NCI-H510A treated with DMSO at 0.1 percent for 48 hours (cell line): ENCODE measurements at regions not wholly inside any gene's neighbourhood (a gene's known extent, or its start where the extent isn't known, plus 50 kb on each side); places are given as distances from the start of the nearest gene placed in this dataset.
"Not testable (repeated sequence)": the region's sequence is repeated elsewhere in the genome, so short reads cannot be mapped to it uniquely, and the experiment has no call there.

ENCODE experiments used
- DNase-seq: peaks from one replicate; lab custom pipeline; 2025; lab: John Stamatoyannopoulos, UW

- DNase-seq, result no peak
Observed at GRCh38 chr4:126592088-126592487, 1040.7 kb upstream of the INTU start.

GRCh38 chr4:126593626-126594025 lies 1039.1 kb upstream of the INTU start:
- DNase-seq, result no peak

DNA sequence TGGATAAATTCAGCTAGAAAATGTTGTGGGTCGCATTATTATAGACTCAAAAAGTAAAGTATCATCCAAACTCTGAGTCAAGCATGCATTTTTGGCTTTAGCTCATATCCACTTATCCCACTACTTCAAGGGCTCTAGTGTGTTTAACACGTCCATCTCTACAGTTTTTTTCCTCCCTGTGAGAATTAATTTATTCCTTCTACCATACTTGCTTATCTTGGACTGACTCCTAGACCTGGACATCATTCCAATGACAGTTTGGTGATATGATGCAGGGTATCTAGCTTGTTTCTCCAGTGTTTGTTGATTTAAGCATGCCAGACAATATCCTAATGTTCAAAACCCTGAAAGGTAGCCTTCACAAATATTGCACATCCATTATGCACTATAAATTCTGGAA lies 1037.1 kb upstream of the INTU start:
- no peak for DNase-seq

- no peak for DNase-seq
Observed at GRCh38 chr4:126599746-126600145, 1033.0 kb upstream of the INTU start.

GRCh38 chr4:126603210-126603609 lies 1029.5 kb upstream of the INTU start:
- DNase-seq, result no peak

DNA sequence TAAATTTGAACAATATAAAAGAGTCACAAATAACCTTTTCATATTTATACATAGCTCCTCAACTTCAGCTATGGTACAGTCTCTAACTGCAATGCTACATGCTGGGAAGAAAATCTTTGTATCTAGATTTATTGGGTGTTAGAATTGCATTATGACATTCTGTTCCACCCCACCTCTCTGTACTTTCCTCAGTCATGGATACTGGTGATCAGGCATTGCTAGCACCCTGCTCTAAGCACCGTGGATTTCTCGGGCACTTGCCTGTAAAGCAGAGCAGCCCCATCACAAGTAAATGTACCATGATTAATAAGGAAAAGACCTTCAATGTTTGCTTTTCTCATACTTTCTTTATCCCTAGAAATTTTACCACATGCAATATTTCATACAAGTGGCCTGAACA lies 1028.9 kb upstream of the INTU start:
- DNase-seq, result no peak

GRCh38 chr4:126604268-126604867 lies 1028.4 kb upstream of the INTU start:
- DNase-seq, result peak; percentile 1

DNA sequence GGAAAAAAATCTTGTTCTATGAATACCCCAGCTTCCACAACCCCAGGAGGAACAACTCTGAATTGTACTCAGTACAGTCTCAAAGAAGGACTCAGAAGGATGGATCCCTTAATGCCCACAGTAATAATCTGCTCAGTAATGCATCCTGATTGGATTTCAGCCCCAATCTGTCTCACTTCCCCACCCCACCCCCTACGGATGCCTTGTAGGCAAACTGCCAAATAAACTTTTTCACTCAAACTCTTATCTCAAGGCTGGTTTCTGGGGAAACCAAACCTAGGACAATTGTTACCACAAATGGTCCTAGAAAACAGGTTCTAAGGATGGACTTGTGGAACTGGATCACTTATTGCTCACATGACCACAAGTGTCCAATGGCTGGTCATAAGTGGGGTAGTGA lies 1021.8 kb upstream of the INTU start:
- no peak for DNase-seq

GRCh38 chr4:126611900-126612299 lies 1020.9 kb upstream of the INTU start:
- no peak for DNase-seq

- DNase-seq, result no peak
Observed at GRCh38 chr4:126614356-126614855, 1018.4 kb upstream of the INTU start.

DNA sequence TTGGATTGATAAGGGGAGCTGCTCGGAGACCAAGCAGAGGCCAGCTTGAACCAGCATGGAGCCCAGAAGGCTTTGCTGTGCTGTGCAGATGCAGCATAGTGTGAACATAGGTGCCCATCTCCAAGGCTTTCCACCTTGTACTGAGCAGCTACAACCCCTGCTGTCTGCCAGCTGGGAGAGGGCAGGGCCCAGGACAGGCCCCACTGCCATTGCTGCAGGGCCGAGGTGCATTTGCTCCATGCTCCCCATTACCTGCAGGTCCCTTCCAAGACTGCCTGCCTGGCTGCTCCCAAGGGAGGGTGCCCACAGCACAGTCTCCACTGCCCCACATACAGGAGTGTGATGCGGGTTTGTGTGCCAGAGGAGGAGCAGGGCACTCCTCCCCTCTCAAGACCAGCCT lies 1016.0 kb upstream of the INTU start:
- no peak for DNase-seq

GRCh38 chr4:126627255-126627654 lies 1005.5 kb upstream of the INTU start:
- no peak for DNase-seq

DNA sequence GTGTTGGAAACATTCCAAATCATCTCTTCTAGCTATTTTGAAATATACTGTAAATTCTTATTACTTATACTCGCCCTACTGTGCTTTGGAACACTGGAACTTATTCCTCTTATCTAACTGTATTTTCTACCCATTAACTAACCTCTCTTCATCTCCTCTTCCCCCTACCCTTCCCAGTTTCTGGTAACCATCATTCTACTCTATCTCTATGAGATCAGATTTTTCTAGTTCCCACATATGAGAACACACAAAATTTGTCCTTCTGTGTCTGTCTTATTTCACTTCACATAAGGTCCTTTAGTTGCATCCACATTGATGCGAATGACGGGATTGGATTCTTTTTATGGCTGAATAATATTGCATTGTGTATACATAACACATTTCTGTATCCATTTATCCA lies 1003.8 kb upstream of the INTU start:
- DNase-seq, result no peak

DNA sequence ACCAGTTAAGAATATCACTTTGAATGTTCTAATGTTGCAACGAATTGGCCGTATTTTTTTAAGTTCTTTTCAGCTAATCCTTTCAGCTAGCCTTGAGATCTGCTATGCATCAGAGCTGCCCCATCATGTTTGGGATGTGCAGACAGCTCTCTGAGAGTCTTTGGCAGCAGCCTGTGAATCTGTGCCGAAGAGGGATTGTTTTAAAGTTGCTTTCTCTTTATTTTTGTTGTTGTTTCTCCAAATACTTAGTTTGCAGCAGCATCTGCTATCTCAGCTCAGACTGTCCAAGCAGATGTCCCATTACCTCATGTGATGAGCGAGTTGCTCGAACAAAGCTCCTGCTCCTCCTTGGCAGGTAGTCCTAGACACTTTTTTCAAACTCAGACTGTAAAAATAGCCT lies 1002.5 kb upstream of the INTU start:
- DNase-seq, result no peak

GRCh38 chr4:126633306-126633705 lies 999.5 kb upstream of the INTU start:
- no peak for DNase-seq

DNA sequence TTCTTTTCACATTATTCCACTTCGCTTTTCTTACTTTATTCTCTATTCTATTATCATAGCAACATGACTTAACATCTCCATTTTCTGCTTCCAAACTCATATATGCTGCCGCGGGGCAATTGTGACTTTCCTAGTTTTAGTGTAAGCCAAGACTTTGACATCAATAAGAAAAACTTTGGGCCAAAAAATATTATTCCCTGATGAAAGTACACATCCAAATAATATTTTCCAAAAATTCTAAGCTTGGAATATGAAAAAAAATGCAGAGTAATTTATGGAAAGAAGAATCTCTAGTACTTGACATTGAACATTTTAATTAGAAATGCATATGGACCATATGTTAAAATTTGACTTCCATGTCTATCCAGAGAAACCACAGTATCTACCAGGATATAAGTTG lies 995.1 kb upstream of the INTU start:
- no peak for DNase-seq

DNA sequence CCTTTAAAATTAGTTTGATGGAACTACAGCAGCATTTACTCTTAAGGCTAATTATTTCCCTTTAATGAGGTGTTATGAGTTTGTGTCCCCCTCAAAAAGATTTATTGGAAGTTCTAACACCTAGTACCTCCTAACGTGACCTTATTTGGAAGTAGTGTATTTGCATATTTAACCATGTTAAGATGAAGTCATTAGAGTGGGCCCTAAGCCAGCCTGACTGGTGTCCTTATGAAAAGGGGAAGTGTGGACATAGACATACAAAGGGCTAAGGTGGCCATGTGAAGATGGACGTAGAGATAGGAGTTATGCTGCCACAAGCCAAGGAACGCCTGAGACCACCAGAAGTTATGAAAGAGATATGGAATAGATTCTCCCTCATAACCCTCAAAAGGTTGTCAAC lies 985.4 kb upstream of the INTU start:
- no peak for DNase-seq

DNA sequence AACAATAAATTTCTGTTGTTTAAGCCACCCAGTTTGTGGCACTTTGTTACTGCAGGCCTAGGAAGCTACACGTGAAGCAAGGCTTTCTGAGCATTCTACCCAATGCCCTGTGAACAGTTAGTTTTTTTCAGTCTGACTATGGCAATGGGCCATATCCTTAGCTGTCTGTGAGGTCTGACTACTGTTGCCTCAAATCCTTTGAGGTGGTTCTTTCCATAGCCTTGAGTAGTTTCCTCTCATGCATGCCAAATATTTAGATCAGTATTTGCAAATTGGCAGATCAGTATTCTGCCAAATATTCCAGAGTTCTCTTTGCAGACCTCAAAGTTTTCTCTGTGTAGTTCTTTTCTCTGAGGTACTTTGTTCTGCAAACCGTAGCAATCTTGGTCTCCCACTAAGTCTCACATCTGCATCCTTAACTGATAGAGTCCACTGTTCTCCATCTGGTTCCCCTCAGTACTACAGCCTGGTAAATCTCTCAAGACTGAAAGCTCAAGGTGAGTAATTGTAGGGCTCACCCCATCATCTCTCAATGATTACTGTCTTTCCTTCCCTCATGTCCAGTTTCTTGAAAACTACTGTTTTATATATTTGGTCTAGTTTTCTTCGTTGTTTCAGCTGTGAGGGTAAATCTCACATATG lies 984.9 kb upstream of the INTU start:
- DNase-seq, result no peak

DNA sequence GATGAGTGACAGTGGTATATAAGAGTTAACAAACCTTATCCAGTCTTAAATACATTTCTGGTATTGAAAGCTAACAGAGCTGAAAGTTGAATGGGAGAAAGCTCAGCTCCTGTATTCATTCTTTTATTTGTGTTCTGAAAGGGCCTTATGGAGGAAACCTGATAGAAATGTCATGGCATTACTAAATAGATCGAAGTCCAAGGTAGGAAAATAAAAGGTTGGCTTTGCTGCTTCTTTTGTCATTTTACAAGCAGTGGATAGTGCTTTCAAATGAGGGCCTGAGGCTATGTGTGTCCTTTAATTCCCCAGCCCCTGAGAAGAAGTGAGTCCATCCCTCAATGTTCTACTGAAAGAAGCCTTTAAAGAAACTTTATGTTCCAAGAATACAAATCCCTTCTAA lies 974.3 kb upstream of the INTU start:
- DNase-seq, result no peak

- no peak for DNase-seq
Observed at GRCh38 chr4:126661194-126661593, 971.6 kb upstream of the INTU start.

DNA sequence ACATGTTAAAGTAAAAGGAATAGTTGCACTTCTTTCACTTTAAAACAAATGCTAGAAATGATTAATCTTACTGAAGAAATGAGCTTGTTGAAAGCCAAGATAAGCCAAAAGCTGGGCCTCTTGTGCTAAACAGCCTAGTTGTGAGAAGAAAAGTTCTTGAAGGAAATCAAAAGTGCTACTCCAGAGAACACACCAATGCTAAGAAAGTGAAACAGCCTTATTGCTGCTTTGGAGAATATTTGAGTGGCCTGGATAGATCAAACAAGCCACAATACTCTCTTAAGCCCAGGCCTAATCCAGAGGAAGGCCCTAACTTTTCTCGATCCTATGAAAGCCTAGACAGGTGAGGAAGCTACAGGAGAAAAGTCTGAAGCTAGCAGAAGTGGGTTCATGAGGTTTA lies 967.9 kb upstream of the INTU start:
- DNase-seq, result no peak

DNA sequence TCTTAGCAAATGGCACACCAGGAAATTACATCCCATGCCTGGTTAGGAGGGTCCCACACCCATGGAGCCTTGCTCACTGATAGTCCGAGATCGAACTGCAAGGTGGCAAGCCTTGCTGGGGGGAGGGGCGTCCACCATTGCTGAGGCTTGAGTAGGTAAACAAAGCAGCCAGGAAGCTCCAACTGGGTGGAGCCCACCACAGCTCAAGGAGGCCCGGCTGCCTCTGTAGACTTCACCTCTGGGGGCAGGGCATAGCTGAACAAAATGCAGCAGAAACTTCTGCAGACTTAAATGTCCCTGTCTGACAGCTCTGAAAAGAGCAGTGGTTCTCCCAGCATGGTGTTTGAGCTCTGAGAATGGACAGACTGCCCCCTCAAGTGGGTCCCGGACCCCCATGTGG lies 962.7 kb upstream of the INTU start:
- DNase-seq, result not testable (repeated sequence)

DNA sequence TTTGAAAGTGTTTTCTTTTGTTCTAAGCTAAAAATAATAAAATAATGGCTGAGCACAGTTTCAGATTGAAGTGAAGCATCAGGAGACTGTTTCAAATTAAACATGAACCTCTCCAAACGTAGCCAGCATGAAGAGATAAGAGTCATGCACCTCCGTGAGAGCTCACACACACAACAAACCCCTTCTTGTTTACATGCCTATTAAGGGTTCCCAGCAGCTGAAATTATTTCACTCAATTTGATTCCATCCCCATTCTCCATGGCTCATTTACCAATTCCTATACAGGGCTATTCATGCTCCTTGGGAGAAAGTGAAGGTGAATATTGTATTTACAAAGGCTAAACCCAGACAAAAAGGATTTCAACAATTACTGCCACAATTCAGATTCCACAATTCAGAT lies 954.1 kb upstream of the INTU start:
- DNase-seq, result peak; percentile 36

- DNase-seq, result no peak
Observed at GRCh38 chr4:126679303-126679702, 953.5 kb upstream of the INTU start.
